OCI-LY1 (cell line): ENCODE measurements at regions not wholly inside any gene's neighbourhood (a gene's known extent, or its start where the extent isn't known, plus 50 kb on each side); places are given as distances from the start of the nearest gene placed in this dataset.

Source experiments
- H2AFZ ChIP-seq: fragments of 200-600 bp; sonication (generic), shearing (Covaris generic); 2 replicates; pipeline ENCODE4 v1.6.0; 2014; ENCODE audit warnings: antibody characterized with exemption, mild to moderate bottlenecking, low read length
- H3F3A ChIP-seq: fragments of 200-600 bp; sonication (generic), shearing (Covaris generic); 2 replicates; pipeline ENCODE4 v1.6.0; 2014; ENCODE audit warnings: mild to moderate bottlenecking, antibody characterized with exemption, low read length, moderate library complexity; ENCODE audit not compliant: insufficient read depth
- H3K27ac ChIP-seq: fragments of 200-600 bp; sonication (generic); 2 replicates; pipeline ENCODE4 v1.5.1; 2014; ENCODE audit warnings: low read length, mixed run types, mild to moderate bottlenecking, low read depth; ENCODE audit not compliant: poor library complexity, severe bottlenecking
- H3K27me3 ChIP-seq: fragments of 200-600 bp; sonication (generic); 2 replicates; pipeline ENCODE4 v1.6.0; 2014; ENCODE audit warnings: antibody characterized with exemption, mild to moderate bottlenecking, low read length, moderate library complexity; ENCODE audit not compliant: insufficient read depth
- H3K36me3 ChIP-seq: fragments of 200-600 bp; sonication (generic); 2 replicates; pipeline ENCODE4 v1.6.1; 2014; ENCODE audit warnings: mild to moderate bottlenecking, antibody characterized with exemption, low read length, moderate library complexity, mixed read lengths; ENCODE audit not compliant: insufficient read depth
- H3K4me1 ChIP-seq: fragments of 200-600 bp; sonication (generic); 2 replicates; pipeline ENCODE4 v1.5.1; 2014; ENCODE audit warnings: mild to moderate bottlenecking, low read length, moderate library complexity; ENCODE audit not compliant: insufficient read depth, severe bottlenecking
- H3K4me2 ChIP-seq: fragments of 200-600 bp; sonication (generic), shearing (Covaris generic); 2 replicates; pipeline ENCODE4 v1.6.1; 2014; ENCODE audit warnings: low read length
- H3K4me3 ChIP-seq: fragments of 200-600 bp; sonication (generic); 2 replicates; pipeline ENCODE4 v1.5.1; 2014; ENCODE audit warnings: low read length, low read depth, mild to moderate bottlenecking, mixed read lengths; ENCODE audit not compliant: poor library complexity, severe bottlenecking
- H3K79me2 ChIP-seq: fragments of 200-600 bp; shearing (Covaris generic); 2 replicates; pipeline ENCODE4 v1.6.1; 2016; ENCODE audit warnings: mixed run types, low read length, mixed read lengths; ENCODE audit not compliant: insufficient read depth
- H3K9ac ChIP-seq: fragments of 200-600 bp; sonication (generic), shearing (Covaris generic); 2 replicates; pipeline ENCODE4 v1.6.1; 2014; ENCODE audit warnings: mild to moderate bottlenecking, low read length, mixed read lengths
- H3K9me2 ChIP-seq: fragments of 200-600 bp; sonication (generic), shearing (Covaris generic); 2 replicates; pipeline ENCODE4 v1.6.1; 2014; ENCODE audit warnings: low read depth, mild to moderate bottlenecking, low read length, mixed read lengths
- H3K9me3 ChIP-seq: fragments of 200-600 bp; shearing (Covaris generic); 2 replicates; pipeline ENCODE4 v1.6.1; 2014; ENCODE audit warnings: low read length, mixed read lengths
- H4K20me1 ChIP-seq: fragments of 200-600 bp; sonication (generic), shearing (Covaris generic); 2 replicates; pipeline ENCODE4 v1.6.0; 2016; ENCODE audit warnings: mild to moderate bottlenecking, low read length; ENCODE audit not compliant: insufficient read depth
- CTCF ChIP-seq: fragments of 200-600 bp; sonication (generic), shearing (Covaris generic); IDR thresholded peaks from 2 replicates; pipeline ENCODE4 v1.5.1; 2017; ENCODE audit warnings: mild to moderate bottlenecking, antibody characterized with exemption, low read length, moderate library complexity, mixed read lengths
- EZH2 ChIP-seq: fragments of 200-600 bp; sonication (generic), shearing (Covaris generic); IDR thresholded peaks from 2 replicates; pipeline ENCODE4 v1.8.0; 2017; ENCODE audit warnings: borderline replicate concordance, mixed run types, mild to moderate bottlenecking, antibody characterized with exemption, low read length, moderate library complexity, mixed read lengths

GRCh38 chr4:175953960-175954521, 111.6 kb upstream of the WDR17 start:
- peak overlapping the region; percentile 87 for H3K27ac ChIP-seq
- no peak overlapping the region for H2AFZ ChIP-seq
- no peak overlapping the region for H3K4me3 ChIP-seq
- no peaks in the 10 kb centered on the region for H3K9me2 ChIP-seq
- no peaks in the 10 kb centered on the region for H3F3A ChIP-seq
- H3K4me1 ChIP-seq: peaks cover 16% of the 10 kb centered on the region
- peak overlapping the region; percentile 18; the same call in 1 of the 2 replicates for H3K4me2 ChIP-seq
- no peaks in the 10 kb centered on the region for H3K27me3 ChIP-seq
- H3K79me2 ChIP-seq: no peaks in the 10 kb centered on the region
- TF ChIP-seq CTCF: peak; percentile 52
- TF ChIP-seq EZH2: no peak
- 0 out of 2 replicates have a peak, but pooled peaks cover 4% of the 10 kb centered on the region for H3K9me3 ChIP-seq
- peak overlapping the region; percentile 16; the same call in 1 of the 2 replicates for H3K9ac ChIP-seq
- H3K36me3 ChIP-seq: 0 out of 2 replicates have a peak, but pooled peaks cover 4% of the 10 kb centered on the region
- H4K20me1 ChIP-seq: no peaks in the 10 kb centered on the region

GRCh38 chr4:175954685-175955084, 111.0 kb upstream of the WDR17 start:
- Histone ChIP-seq H2AFZ (no peak overlapping the region), H3K36me3 (0 out of 2 replicates have a peak, but pooled peaks cover 4% of the 10 kb centered on the region), H3K79me2 (no peaks in the 10 kb centered on the region), H3K9me3 (0 out of 2 replicates have a peak, but pooled peaks cover 4% of the 10 kb centered on the region), H3K4me2 (peak overlapping the region; percentile 18; the same call in 1 of the 2 replicates), H3K4me3 (no peak overlapping the region), H3K27ac (peak overlapping the region; percentile 87), H3F3A (no peaks in the 10 kb centered on the region), H4K20me1 (no peaks in the 10 kb centered on the region), H3K27me3 (no peaks in the 10 kb centered on the region), H3K9me2 (no peaks in the 10 kb centered on the region), H3K9ac (peak overlapping the region; percentile 16; the same call in 1 of the 2 replicates), H3K4me1 (peaks cover 16% of the 10 kb centered on the region)
- no peak for TF ChIP-seq CTCF
- no peak for TF ChIP-seq EZH2

GRCh38 chr4:175961604-175962003, 104.0 kb upstream of the WDR17 start:
- H3K4me3 ChIP-seq: no peak overlapping the region
- H3K4me2 ChIP-seq: peak overlapping the region; percentile 10; the same call in 1 of the 2 replicates
- H3K79me2 ChIP-seq: no peaks in the 10 kb centered on the region; the same call in 1 of the 2 replicates
- H3K27ac ChIP-seq: peak overlapping the region; percentile 16
- no peak for TF ChIP-seq CTCF
- TF ChIP-seq EZH2: no peak
- peaks cover 17% of the 10 kb centered on the region for H3K4me1 ChIP-seq
- no peaks in the 10 kb centered on the region for H3K9me2 ChIP-seq
- H3K27me3 ChIP-seq: no peaks in the 10 kb centered on the region
- no peaks in the 10 kb centered on the region for H3F3A ChIP-seq
- no peak overlapping the region for H2AFZ ChIP-seq
- no peaks in the 10 kb centered on the region for H3K36me3 ChIP-seq
- H3K9ac ChIP-seq: no peak overlapping the region
- H4K20me1 ChIP-seq: no peaks in the 10 kb centered on the region
- no peaks in the 10 kb centered on the region for H3K9me3 ChIP-seq
